ENCODE measurements at regions not wholly inside any gene's neighbourhood (a gene's known extent, or its start where the extent isn't known, plus 50 kb on each side); places are given as distances from the start of the nearest gene placed in this dataset.

GRCh38 chr3:40858364-40859115 lies 333.8 kb downstream of the ZNF621 start:
- DNase-seq (ENCODE audit: low read depth): no peak

GRCh38 chr3:40862946-40863345 lies 336.4 kb upstream of the CTNNB1 start:
- no peak for DNase-seq (ENCODE audit: low read depth)

GRCh38 chr3:40864146-40864782 lies 335.0 kb upstream of the CTNNB1 start:
- DNase-seq (ENCODE audit: low read depth): no peak

GRCh38 chr3:40864915-40865314 lies 334.4 kb upstream of the CTNNB1 start:
- DNase-seq (ENCODE audit: low read depth): no peak

- no peak for DNase-seq (ENCODE audit: low read depth)
These were observed 331.5 kb upstream of the CTNNB1 start for GRCh38 chr3:40867797-40868196.

GRCh38 chr3:40869013-40869412 lies 330.3 kb upstream of the CTNNB1 start:
- no peak for DNase-seq (ENCODE audit: low read depth)

GRCh38 chr3:40869939-40870338 lies 329.4 kb upstream of the CTNNB1 start:
- no peak for DNase-seq (ENCODE audit: low read depth)

- no peak for DNase-seq (ENCODE audit: low read depth)
These were observed 327.9 kb upstream of the CTNNB1 start for GRCh38 chr3:40871394-40871793.

- DNase-seq (ENCODE audit: low read depth): no peak
These were observed 326.9 kb upstream of the CTNNB1 start for GRCh38 chr3:40872258-40872920.

GRCh38 chr3:40873476-40873875 lies 325.8 kb upstream of the CTNNB1 start:
- no peak for DNase-seq (ENCODE audit: low read depth)

GRCh38 chr3:40873934-40874699 lies 325.2 kb upstream of the CTNNB1 start:
- no peak for DNase-seq (ENCODE audit: low read depth)

- DNase-seq (ENCODE audit: low read depth): no peak
These were observed 323.7 kb upstream of the CTNNB1 start for GRCh38 chr3:40875581-40875980.

GRCh38 chr3:40876009-40876408 lies 323.3 kb upstream of the CTNNB1 start:
- DNase-seq (ENCODE audit: low read depth): no peak

GRCh38 chr3:40876496-40876895 lies 322.8 kb upstream of the CTNNB1 start:
- no peak for DNase-seq (ENCODE audit: low read depth)

GRCh38 chr3:40877631-40878463 lies 321.5 kb upstream of the CTNNB1 start:
- peak; percentile 1 for DNase-seq (ENCODE audit: low read depth)

GRCh38 chr3:40878464-40878905 lies 320.8 kb upstream of the CTNNB1 start:
- DNase-seq (ENCODE audit: low read depth): no peak

- no peak for DNase-seq (ENCODE audit: low read depth)
These were observed 313.9 kb upstream of the CTNNB1 start for GRCh38 chr3:40885430-40885829.

- no peak for DNase-seq (ENCODE audit: low read depth)
These were observed 312.5 kb upstream of the CTNNB1 start for GRCh38 chr3:40886660-40887425.

GRCh38 chr3:40891186-40891585 lies 308.1 kb upstream of the CTNNB1 start:
- DNase-seq (ENCODE audit: low read depth): no peak

- no peak for DNase-seq (ENCODE audit: low read depth)
These were observed 304.2 kb upstream of the CTNNB1 start for GRCh38 chr3:40895109-40895508.

- DNase-seq (ENCODE audit: low read depth): peak; percentile 0
These were observed 300.0 kb upstream of the CTNNB1 start for GRCh38 chr3:40899286-40899712.
